Activated CD4-positive, alpha-beta memory T cell treated with anti-CD3 and anti-CD28 coated beads, Interleukin-2, amount 10 ng/mL, durations not matched to agents 7 days and 5 days (primary cell): ENCODE measurements at regions not wholly inside any gene's neighbourhood (a gene's known extent, or its start where the extent isn't known, plus 50 kb on each side); places are given as distances from the start of the nearest gene placed in this dataset.
"Not testable (repeated sequence)": the region's sequence is repeated elsewhere in the genome, so short reads cannot be mapped to it uniquely, and the experiment has no call there.

Experiments used
- CTCF ChIA-PET: fragments of 350-600 bp; sonication (Branson Sonifier 250); formaldehyde crosslinking; loops from one replicate; lab custom pipeline; 2021; ENCODE audit warnings: antibody characterized with exemption, inconsistent platforms; lab: Charles Lee
- POLR2A ChIA-PET: fragments of 350-600 bp; sonication (Branson Sonifier 250); formaldehyde crosslinking; loops from one replicate; lab custom pipeline; 2021; ENCODE audit warnings: antibody characterized with exemption; lab: Charles Lee
- DNase-seq: peaks from one replicate; pipeline ENCODE4 v3.0.0-alpha.2; 2020
- H3K27ac Mint-ChIP-seq: one replicate; pipeline ENCODE4 v1.8.0; 2021; ENCODE audit warnings: mild to moderate bottlenecking, mixed read lengths
- H3K27me3 Mint-ChIP-seq: one replicate; pipeline ENCODE4 v1.8.0; 2021; ENCODE audit warnings: mixed read lengths
- H3K36me3 Mint-ChIP-seq: one replicate; pipeline ENCODE4 v1.8.0; 2021; ENCODE audit warnings: low read depth, mixed read lengths
- H3K4me1 Mint-ChIP-seq: one replicate; pipeline ENCODE4 v1.8.0; 2021; ENCODE audit warnings: mixed read lengths
- H3K4me3 Mint-ChIP-seq: one replicate; pipeline ENCODE4 v1.8.0; 2021; ENCODE audit warnings: mild to moderate bottlenecking, mixed read lengths
- H3K9me3 Mint-ChIP-seq: one replicate; pipeline ENCODE4 v1.8.0; 2021; ENCODE audit warnings: mixed read lengths

- POLR2A ChIA-PET = no interaction called here
These were observed 128.0 kb downstream of the ANAPC4 start for GRCh38 chr4:25504932-25505636.

GRCh38 chr4:25505637-25505991 lies 128.6 kb downstream of the ANAPC4 start:
- no peak for DNase-seq
- Mint-ChIP-seq H3K4me1 (no peaks in the 10 kb centered on the region), H3K9me3 (no peaks in the 10 kb centered on the region), H3K27me3 (peaks cover 6% of the 10 kb centered on the region), H3K4me3 (no peak overlapping the region), H3K27ac (no peak overlapping the region), H3K36me3 (no peaks in the 10 kb centered on the region)
- ChIA-PET CTCF (no interaction called here), POLR2A (no interaction called here)

More at GRCh38 chr4:25504932-25505636, 128.0 kb downstream of the ANAPC4 start:
- CTCF ChIA-PET = no interaction called here
- Mint-ChIP-seq H3K9me3 (no peaks in the 10 kb centered on the region), H3K4me3 (no peak overlapping the region), H3K36me3 (no peaks in the 10 kb centered on the region), H3K27me3 (peaks cover 6% of the 10 kb centered on the region), H3K27ac (no peak overlapping the region), H3K4me1 (no peaks in the 10 kb centered on the region)
- no peak for DNase-seq

- no peak overlapping the region for H3K27ac Mint-ChIP-seq
- H3K4me3 Mint-ChIP-seq = no peak overlapping the region
- no peaks in the 10 kb centered on the region for H3K9me3 Mint-ChIP-seq
- no peaks in the 10 kb centered on the region for H3K4me1 Mint-ChIP-seq
- no peak for DNase-seq
- ChIA-PET CTCF (no interaction called here), POLR2A (no interaction called here)
- no peaks in the 10 kb centered on the region for H3K36me3 Mint-ChIP-seq
- peaks cover 6% of the 10 kb centered on the region for H3K27me3 Mint-ChIP-seq
These were observed 129.0 kb downstream of the ANAPC4 start for GRCh38 chr4:25506032-25506571.

- DNase-seq = no peak
- Mint-ChIP-seq H3K36me3 (no peaks in the 10 kb centered on the region), H3K9me3 (no peaks in the 10 kb centered on the region), H3K27me3 (peaks cover 8% of the 10 kb centered on the region), H3K27ac (no peak overlapping the region), H3K4me3 (no peak overlapping the region), H3K4me1 (no peaks in the 10 kb centered on the region)
- CTCF ChIA-PET = no interaction called here
- POLR2A ChIA-PET = no interaction called here
These were observed 132.6 kb downstream of the ANAPC4 start for GRCh38 chr4:25509646-25510045.

GRCh38 chr4:25511823-25512222 lies 134.8 kb downstream of the ANAPC4 start:
- peaks cover 12% of the 10 kb centered on the region for H3K27me3 Mint-ChIP-seq
- CTCF ChIA-PET = interaction anchor here (1.2 kb wide), 1 partner anchor 19 kb away, joined by 3 read pairs; no protein-coding TSS in a partner anchor
- H3K4me1 Mint-ChIP-seq, POLR2A ChIA-PET, H3K9me3 Mint-ChIP-seq, H3K27ac Mint-ChIP-seq, H3K4me3 Mint-ChIP-seq, DNase-seq, H3K36me3 Mint-ChIP-seq: not testable (repeated sequence)

GRCh38 chr4:25513814-25514213 lies 136.8 kb downstream of the ANAPC4 start:
- ChIA-PET POLR2A (no interaction called here), CTCF (no interaction called here)
- no peak for DNase-seq
- no peak overlapping the region for H3K4me3 Mint-ChIP-seq
- H3K27me3 Mint-ChIP-seq = peaks cover 12% of the 10 kb centered on the region
- no peaks in the 10 kb centered on the region for H3K36me3 Mint-ChIP-seq
- H3K9me3 Mint-ChIP-seq = no peaks in the 10 kb centered on the region
- no peak overlapping the region for H3K27ac Mint-ChIP-seq
- H3K4me1 Mint-ChIP-seq = no peaks in the 10 kb centered on the region

- Mint-ChIP-seq H3K27ac (no peak overlapping the region), H3K4me3 (no peak overlapping the region), H3K36me3 (no peaks in the 10 kb centered on the region), H3K9me3 (no peaks in the 10 kb centered on the region), H3K27me3 (peaks cover 7% of the 10 kb centered on the region), H3K4me1 (no peaks in the 10 kb centered on the region)
- ChIA-PET POLR2A (no interaction called here), CTCF (no interaction called here)
- no peak for DNase-seq
These were observed 132.2 kb upstream of the SLC34A2 start for GRCh38 chr4:25523405-25523804.

- no peaks in the 10 kb centered on the region for H3K4me1 Mint-ChIP-seq
- no peak for DNase-seq
- no peak overlapping the region for H3K4me3 Mint-ChIP-seq
- ChIA-PET CTCF (no interaction called here), POLR2A (no interaction called here)
- H3K27me3 Mint-ChIP-seq = peaks cover 5% of the 10 kb centered on the region
- H3K27ac Mint-ChIP-seq = no peak overlapping the region
- no peaks in the 10 kb centered on the region for H3K9me3 Mint-ChIP-seq
- no peaks in the 10 kb centered on the region for H3K36me3 Mint-ChIP-seq
These were observed 131.0 kb upstream of the SLC34A2 start for GRCh38 chr4:25524663-25525062.

GRCh38 chr4:25525896-25526295 lies 129.8 kb upstream of the SLC34A2 start:
- H3K27me3 Mint-ChIP-seq = no peaks in the 10 kb centered on the region
- no peak overlapping the region for H3K4me3 Mint-ChIP-seq
- H3K9me3 Mint-ChIP-seq = no peaks in the 10 kb centered on the region
- H3K36me3 Mint-ChIP-seq = no peaks in the 10 kb centered on the region
- ChIA-PET CTCF (no interaction called here), POLR2A (no interaction called here)
- DNase-seq = no peak
- H3K27ac Mint-ChIP-seq = no peak overlapping the region
- H3K4me1 Mint-ChIP-seq = no peaks in the 10 kb centered on the region

GRCh38 chr4:25527034-25527433 lies 128.6 kb upstream of the SLC34A2 start:
- no peak for DNase-seq
- ChIA-PET CTCF (no interaction called here), POLR2A (no interaction called here)
- Mint-ChIP-seq H3K27me3 (no peaks in the 10 kb centered on the region), H3K9me3 (no peaks in the 10 kb centered on the region), H3K27ac (no peak overlapping the region), H3K4me3 (no peak overlapping the region), H3K36me3 (no peaks in the 10 kb centered on the region), H3K4me1 (no peaks in the 10 kb centered on the region)

- H3K27ac Mint-ChIP-seq = no peak overlapping the region
- no peak for DNase-seq
- H3K4me3 Mint-ChIP-seq = no peak overlapping the region
- no peaks in the 10 kb centered on the region for H3K36me3 Mint-ChIP-seq
- H3K27me3 Mint-ChIP-seq = no peaks in the 10 kb centered on the region
- H3K9me3 Mint-ChIP-seq = no peaks in the 10 kb centered on the region
- CTCF ChIA-PET = no interaction called here
- POLR2A ChIA-PET = no interaction called here
- no peaks in the 10 kb centered on the region for H3K4me1 Mint-ChIP-seq
These were observed 127.3 kb upstream of the SLC34A2 start for GRCh38 chr4:25528391-25528790.

GRCh38 chr4:25531272-25531671 lies 124.4 kb upstream of the SLC34A2 start:
- Mint-ChIP-seq H3K36me3 (no peaks in the 10 kb centered on the region), H3K27me3 (no peaks in the 10 kb centered on the region), H3K4me1 (no peaks in the 10 kb centered on the region), H3K27ac (no peak overlapping the region), H3K9me3 (no peaks in the 10 kb centered on the region), H3K4me3 (no peak overlapping the region)
- DNase-seq = no peak
- ChIA-PET CTCF (interaction anchor here (0.8 to 1.0 kb wide), 4 partner anchors 11 to 163 kb away, joined by 3 read pairs; no protein-coding TSS in a partner anchor), POLR2A (no interaction called here)

- Mint-ChIP-seq H3K9me3 (no peaks in the 10 kb centered on the region), H3K4me1 (no peaks in the 10 kb centered on the region), H3K36me3 (no peaks in the 10 kb centered on the region), H3K27ac (no peak overlapping the region), H3K27me3 (no peaks in the 10 kb centered on the region), H3K4me3 (no peak overlapping the region)
- ChIA-PET POLR2A (no interaction called here), CTCF (no interaction called here)
- DNase-seq = no peak
These were observed 123.1 kb upstream of the SLC34A2 start for GRCh38 chr4:25532591-25532990.

GRCh38 chr4:25533256-25533655 lies 122.4 kb upstream of the SLC34A2 start:
- H3K27me3 Mint-ChIP-seq = no peaks in the 10 kb centered on the region
- no peaks in the 10 kb centered on the region for H3K9me3 Mint-ChIP-seq
- POLR2A ChIA-PET = no interaction called here
- CTCF ChIA-PET = no interaction called here
- no peak overlapping the region for H3K4me3 Mint-ChIP-seq
- no peaks in the 10 kb centered on the region for H3K36me3 Mint-ChIP-seq
- H3K27ac Mint-ChIP-seq = no peak overlapping the region
- no peaks in the 10 kb centered on the region for H3K4me1 Mint-ChIP-seq
- DNase-seq = no peak
